HAP-1 (cell line): ENCODE measurements at regions not wholly inside any gene's neighbourhood (a gene's known extent, or its start where the extent isn't known, plus 50 kb on each side); places are given as distances from the start of the nearest gene placed in this dataset.
"Not testable (repeated sequence)": the region's sequence is repeated elsewhere in the genome, so short reads cannot be mapped to it uniquely, and the experiment has no call there.

Experiments
- DNase-seq, 2 experiments: peaks; one replicate each; pipeline ENCODE4 v3.0.0-alpha.2; 2016 to 2020; ENCODE audit warnings: low spot score in 2 of 2
- H3K27me3 ChIP-seq: fragments of 250-450 bp; sonication (Bioruptor Pico); 2 replicates; pipeline ENCODE4 v1.5.1; 2020; ENCODE audit warnings: low read depth, mild to moderate bottlenecking, moderate library complexity
- H3K36me3 ChIP-seq: fragments of 250-450 bp; sonication (Bioruptor Pico); replicated peaks from 2 replicates; pipeline ENCODE4 v1.5.1; 2020; ENCODE audit warnings: mild to moderate bottlenecking
- H3K4me1 ChIP-seq: fragments of 250-450 bp; sonication (Bioruptor Pico); 2 replicates; pipeline ENCODE4 v1.5.1; 2020; ENCODE audit warnings: mild to moderate bottlenecking
- H3K4me3 ChIP-seq: fragments of 250-450 bp; sonication (Bioruptor Pico); 2 replicates; pipeline ENCODE4 v1.5.1; 2020; ENCODE audit warnings: mild to moderate bottlenecking, moderate library complexity
- H3K9me3 ChIP-seq: fragments of 250-450 bp; sonication (Bioruptor Pico); 2 replicates; pipeline ENCODE4 v1.5.1; 2020; ENCODE audit warnings: mild to moderate bottlenecking, moderate library complexity
- in situ Hi-C: fragments of 300-500 bp; cut with MboI; formaldehyde crosslinking; loops from 3 replicates; pipeline ENCODE4 v1.14.3; 2020; ENCODE audit warnings: low sequenced_read_pairs, inconsistent platforms, mixed read lengths

GRCh38 chr6:9825526-9825925 is 589.3 kb downstream of the TFAP2A start:
- no peaks in the 10 kb centered on the region for H3K27me3 ChIP-seq
- in situ Hi-C loops: no loop called here
- H3K4me3 ChIP-seq: no peak overlapping the region
- no peaks in the 10 kb centered on the region for H3K36me3 ChIP-seq
- DNase-seq: no peak
- no peaks in the 10 kb centered on the region for H3K4me1 ChIP-seq
- no peaks in the 10 kb centered on the region for H3K9me3 ChIP-seq

- H3K9me3 ChIP-seq, in situ Hi-C loops, H3K4me1 ChIP-seq, H3K36me3 ChIP-seq, H3K4me3 ChIP-seq, H3K27me3 ChIP-seq, DNase-seq: not testable (repeated sequence)
Measured at GRCh38 chr6:9810727-9811126, 604.1 kb downstream of the TFAP2A start.

GRCh38 chr6:9810286-9810685 is 604.6 kb downstream of the TFAP2A start:
- H3K36me3 ChIP-seq: no peaks in the 10 kb centered on the region
- H3K9me3 ChIP-seq: no peaks in the 10 kb centered on the region
- no peak for DNase-seq
- no peaks in the 10 kb centered on the region for H3K27me3 ChIP-seq
- no peaks in the 10 kb centered on the region for H3K4me1 ChIP-seq
- H3K4me3 ChIP-seq: no peak overlapping the region
- in situ Hi-C loops: no loop called here

DNA sequence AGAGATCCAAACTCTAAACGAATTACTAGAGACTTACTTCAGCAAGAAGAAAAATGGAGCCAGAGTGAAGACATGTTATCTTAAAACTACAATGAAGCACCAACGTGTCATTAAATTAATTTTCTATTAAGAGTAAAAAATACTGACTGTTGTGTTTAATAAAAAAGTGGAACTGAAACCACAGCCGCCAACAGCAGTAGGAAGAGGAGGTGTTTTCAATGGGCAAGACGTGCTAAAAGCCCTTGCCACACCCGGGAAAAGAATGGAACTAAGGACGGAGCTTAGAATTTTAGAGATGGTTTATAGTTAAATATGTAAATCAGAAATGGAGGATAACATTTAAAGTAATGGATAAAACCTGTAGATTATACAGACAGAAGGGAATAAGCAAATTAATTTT is 608.7 kb downstream of the TFAP2A start:
- Histone ChIP-seq H3K4me3 (no peak overlapping the region), H3K9me3 (no peaks in the 10 kb centered on the region), H3K36me3 (no peaks in the 10 kb centered on the region), H3K27me3 (no peaks in the 10 kb centered on the region), H3K4me1 (no peaks in the 10 kb centered on the region)
- in situ Hi-C loops: no loop called here
- no peak for DNase-seq

DNA sequence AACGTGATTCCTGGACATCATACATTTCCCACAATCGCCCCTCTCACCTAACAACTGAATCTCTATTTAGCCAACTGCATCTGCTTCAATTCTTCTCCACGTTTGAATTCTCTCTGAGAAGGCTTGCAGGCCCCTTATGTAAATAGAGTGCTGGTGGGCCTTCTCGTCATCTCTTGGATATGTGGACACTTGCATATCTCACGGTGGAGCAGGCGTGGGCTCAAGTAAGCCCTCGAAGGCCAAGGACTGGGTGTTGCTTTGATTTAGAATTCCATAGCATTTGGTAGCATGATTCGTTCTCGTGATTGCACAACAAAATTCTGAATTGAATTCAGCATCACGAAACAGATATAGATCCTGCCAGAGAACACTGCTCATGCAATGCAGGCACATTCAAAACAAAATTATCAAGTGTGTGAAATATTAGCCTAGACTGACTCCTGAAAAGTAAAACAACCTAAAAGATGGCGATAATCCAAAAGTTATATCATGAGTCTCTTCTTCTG is 613.6 kb downstream of the TFAP2A start:
- in situ Hi-C loops: no loop called here

DNA sequence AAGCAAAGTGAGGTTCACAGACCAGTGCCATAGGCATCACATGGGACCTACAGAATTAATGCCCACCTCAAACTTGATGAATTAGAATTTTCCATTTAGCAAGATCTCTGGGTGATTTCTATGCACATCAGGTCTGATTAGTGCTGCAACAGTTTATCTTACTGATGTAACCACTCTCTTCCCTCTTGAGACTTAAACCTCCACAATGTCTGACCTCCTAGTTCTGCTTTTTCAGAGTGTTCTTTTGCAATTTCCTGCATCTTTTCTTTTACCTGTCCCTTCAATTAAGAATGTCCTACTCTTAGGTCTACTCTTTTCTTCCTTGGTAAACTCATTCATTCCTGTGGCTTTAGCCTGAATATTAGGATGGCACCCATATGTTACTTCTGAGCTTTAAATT is 615.3 kb downstream of the TFAP2A start:
- H3K9me3 ChIP-seq: no peaks in the 10 kb centered on the region
- no peaks in the 10 kb centered on the region for H3K27me3 ChIP-seq
- no peaks in the 10 kb centered on the region for H3K36me3 ChIP-seq
- H3K4me3 ChIP-seq: no peak overlapping the region
- DNase-seq: no peak
- no peaks in the 10 kb centered on the region for H3K4me1 ChIP-seq
- in situ Hi-C loops: no loop called here

More for the DNA sequence above, 613.6 kb downstream of the TFAP2A start:
- Histone ChIP-seq H3K4me3 (no peak overlapping the region), H3K36me3 (no peaks in the 10 kb centered on the region), H3K9me3 (no peaks in the 10 kb centered on the region), H3K27me3 (no peaks in the 10 kb centered on the region), H3K4me1 (no peaks in the 10 kb centered on the region)
- no peak for DNase-seq

DNA sequence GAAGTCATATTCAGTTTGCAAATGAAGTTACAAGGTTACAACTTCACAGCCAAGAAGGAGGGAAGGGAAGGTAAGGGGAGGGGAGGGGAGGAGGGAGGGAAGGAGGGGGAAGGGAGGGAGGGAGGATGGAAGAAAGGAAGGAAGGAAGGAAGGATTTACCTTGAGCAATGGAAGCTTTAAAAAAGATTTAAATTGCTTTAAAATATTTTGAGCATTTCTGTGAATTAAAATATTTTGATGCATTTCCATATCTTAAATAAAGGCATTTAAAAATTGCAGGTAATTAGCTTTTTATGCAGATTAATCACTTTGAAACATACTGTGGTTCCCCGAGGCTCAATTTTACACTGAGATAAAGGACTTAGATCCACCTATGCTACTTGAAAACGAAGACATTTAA is 618.0 kb downstream of the TFAP2A start:
- H3K36me3 ChIP-seq: no peaks in the 10 kb centered on the region

GRCh38 chr6:9795880-9796279 is 619.0 kb downstream of the TFAP2A start:
- Histone ChIP-seq H3K36me3 (no peaks in the 10 kb centered on the region), H3K4me1 (no peaks in the 10 kb centered on the region), H3K4me3 (no peak overlapping the region), H3K27me3 (no peaks in the 10 kb centered on the region), H3K9me3 (no peaks in the 10 kb centered on the region)
- DNase-seq: no peak
- in situ Hi-C loops: no loop called here

More for the DNA sequence above, 618.0 kb downstream of the TFAP2A start:
- no peak for DNase-seq
- no peaks in the 10 kb centered on the region for H3K4me1 ChIP-seq
- H3K4me3 ChIP-seq: no peak overlapping the region
- H3K27me3 ChIP-seq: no peaks in the 10 kb centered on the region
- H3K9me3 ChIP-seq: no peaks in the 10 kb centered on the region
- in situ Hi-C loops: no loop called here

DNA sequence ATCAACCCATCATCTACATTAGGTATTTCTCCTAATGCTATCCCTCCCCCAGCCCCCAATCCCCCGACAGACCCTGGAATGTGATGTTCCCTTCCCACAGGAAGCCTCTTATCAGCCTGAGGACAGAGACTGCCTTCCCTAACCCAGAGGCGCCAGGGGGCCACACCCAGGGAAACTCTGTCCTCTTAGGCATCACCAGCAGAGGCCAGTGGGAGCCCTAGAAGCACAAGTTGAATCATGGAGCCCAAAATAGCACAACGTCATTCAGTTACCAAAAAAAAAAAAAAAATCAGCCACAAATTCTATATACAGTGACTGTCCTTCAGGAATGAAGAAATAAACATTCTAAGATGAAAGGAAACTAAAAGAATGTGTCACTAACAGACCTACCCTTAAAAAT is 625.7 kb downstream of the TFAP2A start:
- Histone ChIP-seq H3K4me3 (no peak overlapping the region), H3K4me1 (no peaks in the 10 kb centered on the region), H3K36me3 (no peaks in the 10 kb centered on the region), H3K9me3 (no peaks in the 10 kb centered on the region), H3K27me3 (no peaks in the 10 kb centered on the region)
- in situ Hi-C loops: no loop called here
- no peak for DNase-seq

DNA sequence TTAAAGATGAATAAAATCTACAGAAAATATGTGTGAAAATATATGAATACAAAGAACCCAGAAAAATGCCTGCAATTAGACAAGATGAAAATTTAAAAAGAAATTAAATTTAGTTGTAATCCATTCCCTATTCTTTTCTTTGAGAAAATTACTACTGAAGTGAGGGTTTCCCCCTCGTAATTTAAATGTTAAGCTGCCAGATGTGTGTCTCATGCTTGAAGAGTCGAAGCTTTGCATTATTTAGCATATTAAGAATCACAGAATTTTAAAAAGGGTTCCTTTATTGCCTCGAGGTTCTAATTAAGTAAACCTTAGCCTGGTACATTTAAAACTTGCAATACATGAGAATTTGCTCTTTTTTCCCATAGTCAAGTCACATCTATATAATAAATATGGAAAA is 630.1 kb downstream of the TFAP2A start:
- no peak for DNase-seq
- no peaks in the 10 kb centered on the region for H3K4me1 ChIP-seq
- H3K9me3 ChIP-seq: no peaks in the 10 kb centered on the region
- in situ Hi-C loops: no loop called here
- H3K36me3 ChIP-seq: no peaks in the 10 kb centered on the region
- no peaks in the 10 kb centered on the region for H3K27me3 ChIP-seq
- no peak overlapping the region for H3K4me3 ChIP-seq

- in situ Hi-C loops: no loop called here
- no peaks in the 10 kb centered on the region for H3K36me3 ChIP-seq
Measured at GRCh38 chr6:9783567-9783966, 631.3 kb downstream of the TFAP2A start.

GRCh38 chr6:9766240-9766915 is 648.5 kb downstream of the TFAP2A start:
- Histone ChIP-seq H3K4me1 (no peaks in the 10 kb centered on the region), H3K4me3 (no peak overlapping the region), H3K9me3 (no peaks in the 10 kb centered on the region), H3K36me3 (no peaks in the 10 kb centered on the region), H3K27me3 (no peaks in the 10 kb centered on the region)
- no peak for DNase-seq
- in situ Hi-C loops: no loop called here

More at GRCh38 chr6:9783567-9783966, 631.3 kb downstream of the TFAP2A start:
- Histone ChIP-seq H3K4me1 (no peaks in the 10 kb centered on the region), H3K27me3 (no peaks in the 10 kb centered on the region), H3K9me3 (no peaks in the 10 kb centered on the region), H3K4me3 (no peak overlapping the region)
- no peak for DNase-seq

DNA sequence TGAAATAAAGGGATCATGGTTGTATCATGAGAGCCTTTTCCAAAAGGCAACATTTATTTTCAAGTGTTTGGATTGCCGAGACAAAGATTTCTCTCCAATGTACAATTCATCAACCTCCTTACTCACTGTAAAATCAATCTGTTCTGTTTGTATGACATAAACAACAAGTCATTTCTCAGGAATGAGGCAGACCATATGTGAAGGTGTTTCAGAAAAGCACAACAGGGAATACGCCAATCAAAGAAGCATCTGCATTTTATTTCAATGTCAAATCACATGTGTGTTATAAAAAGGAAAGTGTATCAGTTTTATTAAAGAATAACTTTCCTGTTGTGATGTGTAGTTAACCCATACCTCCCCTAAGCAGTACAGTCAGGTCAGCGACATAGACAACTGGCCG is 653.7 kb downstream of the TFAP2A start:
- no peaks in the 10 kb centered on the region for H3K9me3 ChIP-seq
- in situ Hi-C loops: no loop called here
- no peaks in the 10 kb centered on the region for H3K36me3 ChIP-seq
- H3K4me3 ChIP-seq: no peak overlapping the region
- H3K4me1 ChIP-seq: no peaks in the 10 kb centered on the region
- no peaks in the 10 kb centered on the region for H3K27me3 ChIP-seq
- no peak for DNase-seq

DNA sequence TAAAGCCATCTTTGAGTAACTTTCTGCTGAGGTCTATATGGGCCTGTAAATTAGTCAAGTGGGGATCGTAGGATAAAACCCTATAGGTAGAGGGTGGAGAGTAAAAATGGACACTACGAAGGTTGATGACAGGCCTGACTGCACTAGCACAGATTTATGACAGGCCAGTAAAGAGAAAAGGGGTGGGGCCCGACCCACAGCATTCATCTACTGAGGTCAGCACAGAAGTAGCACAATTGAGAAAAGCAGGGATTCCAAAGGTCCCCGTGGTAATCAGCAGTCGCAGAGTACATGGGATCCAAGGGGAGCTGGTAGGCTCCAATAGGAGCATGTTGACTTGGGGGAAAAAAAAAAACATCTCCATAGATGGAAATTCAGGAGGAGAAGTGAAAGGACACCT is 660.4 kb downstream of the TFAP2A start:
- in situ Hi-C loops: no loop called here
- Histone ChIP-seq H3K4me1 (no peaks in the 10 kb centered on the region), H3K9me3 (no peaks in the 10 kb centered on the region), H3K27me3 (no peaks in the 10 kb centered on the region), H3K4me3 (no peak overlapping the region), H3K36me3 (no peaks in the 10 kb centered on the region)
- DNase-seq: no peak

- in situ Hi-C loops: no loop called here
- Histone ChIP-seq H3K36me3 (no peaks in the 10 kb centered on the region), H3K27me3 (no peaks in the 10 kb centered on the region), H3K4me3 (no peak overlapping the region), H3K9me3 (no peaks in the 10 kb centered on the region), H3K4me1 (no peaks in the 10 kb centered on the region)
- no peak for DNase-seq
Measured at GRCh38 chr6:9745966-9746365, 668.9 kb downstream of the TFAP2A start.
